AG09309 (cell line): ENCODE measurements at regions not wholly inside any gene's neighbourhood (a gene's known extent, or its start where the extent isn't known, plus 50 kb on each side); places are given as distances from the start of the nearest gene placed in this dataset.

Source experiments
- DNase-seq: peaks from one replicate; pipeline ENCODE4 v3.0.0-alpha.2; 2010; ENCODE audit warnings: low read depth
- H3K4me3 ChIP-seq: 2 replicates; pipeline ENCODE4 v1.5.1; 2011; ENCODE audit warnings: mild to moderate bottlenecking, low read depth, low read length, moderate library complexity; ENCODE audit not compliant: control insufficient read depth
- TF ChIP-seq, protein P1 (sequence below): IDR thresholded peaks from 2 replicates; pipeline ENCODE4 v1.5.1; 2011; ENCODE audit warnings: mild to moderate bottlenecking, low read depth, low read length, inconsistent platforms; ENCODE audit not compliant: insufficient read depth, control insufficient read depth; ENCODE audit errors: missing control alignments

DNA sequence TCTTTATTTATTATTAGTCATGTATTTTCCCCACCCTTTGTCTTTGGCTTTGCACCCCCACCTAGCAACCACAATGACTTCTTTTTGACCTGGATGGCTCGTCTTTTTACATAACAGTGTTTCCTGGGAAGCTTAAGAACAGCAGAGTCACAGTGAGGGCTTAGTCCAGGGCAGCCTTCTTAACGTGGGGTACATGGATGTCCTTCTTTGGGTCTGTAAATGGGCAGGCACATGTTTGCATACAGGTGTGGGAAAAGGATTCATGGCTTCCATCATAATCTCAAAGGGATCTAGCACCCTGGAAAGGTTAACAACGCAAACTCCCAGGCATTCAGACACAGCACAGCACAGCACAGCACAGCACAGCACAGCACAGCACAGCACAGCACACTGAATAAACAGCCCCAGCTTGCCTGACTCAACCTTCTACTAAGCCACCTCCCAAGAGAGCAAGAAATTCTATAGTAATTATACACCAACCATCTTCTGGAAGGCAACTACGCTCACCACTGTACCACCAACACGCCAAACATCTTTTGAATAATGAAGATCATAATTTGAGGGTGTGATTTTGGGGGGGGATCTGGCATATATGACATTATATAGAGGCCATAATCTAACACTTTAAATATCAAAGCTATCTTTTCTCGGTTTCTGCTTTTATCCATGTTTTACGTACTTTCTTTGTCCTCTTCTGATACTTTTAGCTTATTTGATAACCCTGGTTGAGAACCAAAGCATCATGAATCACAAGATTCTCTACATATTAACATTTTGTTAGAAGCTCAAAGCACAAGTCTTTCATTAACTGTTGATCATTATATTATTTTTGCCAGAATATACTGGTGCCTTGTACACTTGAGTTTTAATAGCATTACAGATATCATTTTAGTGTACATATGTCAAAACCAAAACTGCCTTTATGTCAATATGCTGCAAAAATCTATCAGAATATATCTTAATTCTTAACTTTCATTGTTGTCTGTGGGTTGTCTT lies 177.2 kb upstream of the KLF14 start:
- no peak for DNase-seq
- TF ChIP-seq, protein P1, sequence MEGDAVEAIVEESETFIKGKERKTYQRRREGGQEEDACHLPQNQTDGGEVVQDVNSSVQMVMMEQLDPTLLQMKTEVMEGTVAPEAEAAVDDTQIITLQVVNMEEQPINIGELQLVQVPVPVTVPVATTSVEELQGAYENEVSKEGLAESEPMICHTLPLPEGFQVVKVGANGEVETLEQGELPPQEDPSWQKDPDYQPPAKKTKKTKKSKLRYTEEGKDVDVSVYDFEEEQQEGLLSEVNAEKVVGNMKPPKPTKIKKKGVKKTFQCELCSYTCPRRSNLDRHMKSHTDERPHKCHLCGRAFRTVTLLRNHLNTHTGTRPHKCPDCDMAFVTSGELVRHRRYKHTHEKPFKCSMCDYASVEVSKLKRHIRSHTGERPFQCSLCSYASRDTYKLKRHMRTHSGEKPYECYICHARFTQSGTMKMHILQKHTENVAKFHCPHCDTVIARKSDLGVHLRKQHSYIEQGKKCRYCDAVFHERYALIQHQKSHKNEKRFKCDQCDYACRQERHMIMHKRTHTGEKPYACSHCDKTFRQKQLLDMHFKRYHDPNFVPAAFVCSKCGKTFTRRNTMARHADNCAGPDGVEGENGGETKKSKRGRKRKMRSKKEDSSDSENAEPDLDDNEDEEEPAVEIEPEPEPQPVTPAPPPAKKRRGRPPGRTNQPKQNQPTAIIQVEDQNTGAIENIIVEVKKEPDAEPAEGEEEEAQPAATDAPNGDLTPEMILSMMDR: no peak
- peak overlapping the region; percentile 68 for H3K4me3 ChIP-seq

- H3K4me3 ChIP-seq: peak overlapping the region; percentile 68
- DNase-seq: no peak
- TF ChIP-seq, protein P1: no peak
Measured at GRCh38 chr7:130912082-130912861, 178.3 kb upstream of the KLF14 start.

DNA sequence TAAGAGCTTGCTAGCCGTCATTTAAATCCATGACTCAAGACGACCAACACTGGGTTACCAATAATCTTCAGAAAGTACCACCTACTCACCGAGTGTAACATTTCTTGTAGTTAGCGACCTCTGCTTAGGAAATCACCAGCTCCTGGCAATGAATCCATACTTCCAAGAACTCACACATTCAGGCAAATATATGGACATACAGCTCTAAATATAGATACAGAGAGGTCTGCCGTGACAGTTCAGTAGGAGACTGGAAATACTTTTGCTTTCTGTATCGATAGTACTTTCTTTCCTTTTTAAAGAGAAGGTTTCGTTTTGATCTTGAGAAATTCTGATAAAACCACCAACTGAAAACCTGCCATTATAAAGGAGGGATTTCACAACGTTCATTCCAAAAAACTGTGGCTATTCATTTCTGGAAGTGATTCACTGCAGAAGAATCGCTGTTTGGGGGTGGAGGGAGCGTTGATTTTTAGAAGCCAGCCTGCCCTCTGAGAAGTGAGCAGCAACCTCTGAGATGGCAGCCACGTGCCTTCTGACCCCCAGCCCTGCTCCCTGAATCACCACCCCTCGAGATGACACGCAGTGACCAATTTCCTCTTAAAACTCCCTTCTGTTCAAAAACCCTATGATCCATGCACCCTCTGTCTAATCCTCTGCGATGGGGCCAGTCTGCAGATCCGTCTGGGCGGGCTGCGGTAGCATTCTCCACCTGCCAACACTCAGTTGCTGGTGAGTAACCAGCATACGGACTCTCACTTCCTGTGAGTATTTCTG lies 179.0 kb upstream of the KLF14 start:
- TF ChIP-seq, protein P1: no peak
- peak; percentile 96 for DNase-seq
- H3K4me3 ChIP-seq: peak overlapping the region; percentile 68

- no peak for DNase-seq
- H3K4me3 ChIP-seq: no peak overlapping the region; the same call in 1 of the 2 replicates
- TF ChIP-seq, protein P1: no peak
Measured at GRCh38 chr7:130913639-130914553, 179.9 kb upstream of the KLF14 start.

DNA sequence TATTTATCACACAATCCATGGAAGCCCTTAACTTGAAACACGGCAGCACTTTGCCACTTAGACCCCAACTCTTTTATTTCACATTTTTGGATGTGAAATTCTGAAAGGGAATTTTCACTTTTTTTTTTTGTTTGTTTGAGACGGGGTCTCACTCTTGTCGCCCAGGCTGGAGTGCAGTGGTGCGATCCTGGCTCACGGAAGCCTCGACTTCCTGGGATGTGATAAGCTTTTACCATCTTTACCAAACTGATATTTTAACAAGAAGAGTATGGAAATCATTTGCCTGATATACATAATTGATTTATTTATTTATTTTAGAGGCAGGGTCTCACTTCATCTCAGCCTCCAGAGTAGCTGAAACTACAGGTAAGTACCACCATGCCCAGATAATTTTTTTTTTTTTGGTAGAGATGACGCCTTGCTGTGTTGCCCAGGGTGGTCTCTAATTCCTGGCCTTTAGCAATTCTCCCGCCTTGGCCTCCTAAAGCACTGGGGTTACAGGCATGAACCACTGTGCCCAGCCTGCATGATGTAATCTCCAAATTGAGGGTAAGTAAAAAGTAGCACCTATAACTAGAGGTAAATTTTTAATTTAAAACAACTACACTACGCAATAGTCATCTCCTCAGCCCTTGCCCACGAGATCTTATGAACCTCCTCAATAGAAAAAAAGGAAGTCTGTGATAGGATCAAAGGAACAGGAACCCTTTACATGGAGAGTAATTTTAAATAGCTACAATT lies 180.7 kb upstream of the KLF14 start:
- H3K4me3 ChIP-seq: no peak overlapping the region
- TF ChIP-seq, protein P1: no peak
- no peak for DNase-seq
